Osteoblast (primary cell): ENCODE measurements at regions not wholly inside any gene's neighbourhood (a gene's known extent, or its start where the extent isn't known, plus 50 kb on each side); places are given as distances from the start of the nearest gene placed in this dataset.

Experiments used
- DNase-seq: peaks from one replicate; pipeline ENCODE4 v3.0.0; 2011; ENCODE audit warnings: low spot score, mixed read lengths; ENCODE audit not compliant: insufficient read length; ENCODE audit errors: missing footprints
- H2AFZ ChIP-seq: 2 replicates; pipeline ENCODE4 v1.6.0; 2011; ENCODE audit warnings: mild to moderate bottlenecking, low read length
- H3K27ac ChIP-seq: 2 replicates; pipeline ENCODE4 v1.5.1; 2011; ENCODE audit warnings: mild to moderate bottlenecking, low read depth, low read length, moderate library complexity
- H3K27me3 ChIP-seq: 2 replicates; pipeline ENCODE4 v1.6.0; 2012; ENCODE audit warnings: mild to moderate bottlenecking, control low read depth, inconsistent platforms, low read length, moderate library complexity; ENCODE audit not compliant: insufficient read depth
- H3K36me3 ChIP-seq: 2 replicates; pipeline ENCODE4 v1.5.1; 2011; ENCODE audit warnings: mild to moderate bottlenecking, low read length, control low read depth, moderate library complexity; ENCODE audit not compliant: insufficient read depth
- H3K4me1 ChIP-seq: 2 replicates; pipeline ENCODE4 v1.5.1; 2011; ENCODE audit warnings: mild to moderate bottlenecking, low read length, control low read depth, moderate library complexity; ENCODE audit not compliant: insufficient read depth
- H3K4me2 ChIP-seq: 2 replicates; pipeline ENCODE4 v1.6.0; 2011; ENCODE audit warnings: mild to moderate bottlenecking, low read length; ENCODE audit not compliant: insufficient read depth
- H3K4me3 ChIP-seq: fragments of 200-600 bp; sonication (generic); 3 replicates; pipeline ENCODE4 v1.5.1; 2012; ENCODE audit warnings: mild to moderate bottlenecking, low read length, inconsistent platforms; ENCODE audit not compliant: insufficient read depth
- H3K79me2 ChIP-seq: 2 replicates; pipeline ENCODE4 v1.6.0; 2012; ENCODE audit warnings: mild to moderate bottlenecking, low read length, control low read depth, inconsistent platforms; ENCODE audit not compliant: insufficient read depth
- H3K9me3 ChIP-seq: 2 replicates; pipeline ENCODE4 v1.5.1; 2011; ENCODE audit warnings: low read depth, low read length, control low read depth
- H4K20me1 ChIP-seq: 2 replicates; pipeline ENCODE4 v1.6.0; 2012; ENCODE audit warnings: mild to moderate bottlenecking, low read length, control low read depth; ENCODE audit not compliant: insufficient read depth
- TF ChIP-seq, protein P1 (sequence below): IDR thresholded peaks from 2 replicates; pipeline ENCODE4 v1.5.1; 2011; ENCODE audit warnings: mild to moderate bottlenecking, low read depth, low read length, moderate library complexity; ENCODE audit errors: extremely low read depth

DNA sequence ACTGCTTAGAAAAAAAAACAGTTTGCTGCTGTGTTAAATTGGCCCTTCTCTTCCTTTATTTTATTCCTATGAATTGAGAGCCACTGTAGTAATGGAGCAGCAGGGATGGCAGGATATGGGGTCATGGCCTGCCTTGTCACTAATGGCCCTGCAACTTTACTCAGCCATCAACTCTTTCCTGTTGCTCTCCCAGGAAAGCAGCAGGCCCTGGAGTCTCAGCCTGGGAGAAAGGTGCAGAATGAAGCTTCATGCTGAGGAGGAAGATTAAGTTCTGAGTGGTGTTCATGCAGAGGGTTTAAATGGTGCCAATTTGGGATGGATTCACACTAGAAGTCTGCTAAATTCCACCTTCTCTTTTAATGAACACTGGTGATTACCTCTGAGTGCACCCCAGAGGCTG lies 285.6 kb downstream of the GPAT3 start:
- H3K79me2 ChIP-seq, result no peaks in the 10 kb centered on the region

DNA sequence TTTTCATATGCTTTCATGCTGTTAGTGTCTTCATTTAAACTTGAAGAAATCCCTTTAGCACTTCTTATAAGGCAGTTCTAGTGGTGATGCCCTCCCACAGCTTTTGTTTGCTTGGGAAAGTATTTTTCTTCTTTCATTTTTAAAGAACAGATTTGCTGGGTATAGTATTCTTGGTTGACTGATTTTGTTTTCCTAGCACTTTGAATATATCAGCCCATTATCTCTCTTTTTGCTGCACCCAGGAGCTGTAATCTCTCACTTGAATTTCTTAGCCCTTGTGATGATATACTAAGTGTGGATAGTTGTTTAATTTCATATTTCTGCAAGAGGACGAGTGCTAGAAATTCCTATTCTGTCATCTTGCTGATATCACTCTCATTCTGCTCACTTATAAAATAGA lies 283.7 kb downstream of the GPAT3 start:
- Histone ChIP-seq H3K4me1 (no peaks in the 10 kb centered on the region), H2AFZ (no peak overlapping the region), H3K4me3 (no peak overlapping the region), H3K9me3 (no peaks in the 10 kb centered on the region), H3K27me3 (no peaks in the 10 kb centered on the region), H3K36me3 (no peaks in the 10 kb centered on the region), H4K20me1 (no peaks in the 10 kb centered on the region), H3K79me2 (no peaks in the 10 kb centered on the region), H3K4me2 (no peak overlapping the region), H3K27ac (no peak overlapping the region)
- DNase-seq, result no peak
- TF ChIP-seq, protein P1, sequence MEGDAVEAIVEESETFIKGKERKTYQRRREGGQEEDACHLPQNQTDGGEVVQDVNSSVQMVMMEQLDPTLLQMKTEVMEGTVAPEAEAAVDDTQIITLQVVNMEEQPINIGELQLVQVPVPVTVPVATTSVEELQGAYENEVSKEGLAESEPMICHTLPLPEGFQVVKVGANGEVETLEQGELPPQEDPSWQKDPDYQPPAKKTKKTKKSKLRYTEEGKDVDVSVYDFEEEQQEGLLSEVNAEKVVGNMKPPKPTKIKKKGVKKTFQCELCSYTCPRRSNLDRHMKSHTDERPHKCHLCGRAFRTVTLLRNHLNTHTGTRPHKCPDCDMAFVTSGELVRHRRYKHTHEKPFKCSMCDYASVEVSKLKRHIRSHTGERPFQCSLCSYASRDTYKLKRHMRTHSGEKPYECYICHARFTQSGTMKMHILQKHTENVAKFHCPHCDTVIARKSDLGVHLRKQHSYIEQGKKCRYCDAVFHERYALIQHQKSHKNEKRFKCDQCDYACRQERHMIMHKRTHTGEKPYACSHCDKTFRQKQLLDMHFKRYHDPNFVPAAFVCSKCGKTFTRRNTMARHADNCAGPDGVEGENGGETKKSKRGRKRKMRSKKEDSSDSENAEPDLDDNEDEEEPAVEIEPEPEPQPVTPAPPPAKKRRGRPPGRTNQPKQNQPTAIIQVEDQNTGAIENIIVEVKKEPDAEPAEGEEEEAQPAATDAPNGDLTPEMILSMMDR, result no peak

More for the DNA sequence above, 285.6 kb downstream of the GPAT3 start:
- no peaks in the 10 kb centered on the region for H3K36me3 ChIP-seq
- no peaks in the 10 kb centered on the region for H3K27me3 ChIP-seq
- no peak overlapping the region for H3K4me3 ChIP-seq
- H3K27ac ChIP-seq, result no peak overlapping the region
- no peaks in the 10 kb centered on the region for H4K20me1 ChIP-seq
- H3K4me1 ChIP-seq, result no peaks in the 10 kb centered on the region
- TF ChIP-seq, protein P1, result no peak
- H3K9me3 ChIP-seq, result no peaks in the 10 kb centered on the region
- no peak overlapping the region for H2AFZ ChIP-seq
- DNase-seq, result no peak
- H3K4me2 ChIP-seq, result no peak overlapping the region

DNA sequence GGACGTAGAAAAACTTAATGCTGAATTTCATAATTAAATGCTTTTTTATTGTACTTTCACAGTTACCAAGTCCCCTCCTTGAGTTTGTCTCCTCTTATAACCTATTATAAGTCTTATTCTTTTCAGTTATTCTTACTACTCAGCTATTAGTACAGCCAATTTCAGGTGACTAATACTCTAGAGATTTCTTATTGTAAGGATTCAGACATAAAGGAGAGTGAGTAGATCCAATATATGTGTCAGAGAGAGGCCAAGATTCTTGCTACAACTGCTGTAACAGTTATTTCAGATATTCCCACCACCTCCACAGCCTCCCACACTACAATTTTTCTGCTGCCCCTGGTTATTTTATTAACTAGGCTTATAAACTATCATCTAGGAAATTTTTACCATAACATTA lies 274.5 kb downstream of the GPAT3 start:
- no peaks in the 10 kb centered on the region for H3K9me3 ChIP-seq
- no peak for DNase-seq
- no peak overlapping the region for H3K4me3 ChIP-seq
- H3K4me1 ChIP-seq, result peaks cover 4% of the 10 kb centered on the region
- H4K20me1 ChIP-seq, result no peaks in the 10 kb centered on the region
- H2AFZ ChIP-seq, result no peak overlapping the region
- no peak overlapping the region for H3K27ac ChIP-seq
- H3K36me3 ChIP-seq, result no peaks in the 10 kb centered on the region
- no peak overlapping the region for H3K4me2 ChIP-seq
- TF ChIP-seq, protein P1, result no peak
- H3K27me3 ChIP-seq, result no peaks in the 10 kb centered on the region
- H3K79me2 ChIP-seq, result no peaks in the 10 kb centered on the region

DNA sequence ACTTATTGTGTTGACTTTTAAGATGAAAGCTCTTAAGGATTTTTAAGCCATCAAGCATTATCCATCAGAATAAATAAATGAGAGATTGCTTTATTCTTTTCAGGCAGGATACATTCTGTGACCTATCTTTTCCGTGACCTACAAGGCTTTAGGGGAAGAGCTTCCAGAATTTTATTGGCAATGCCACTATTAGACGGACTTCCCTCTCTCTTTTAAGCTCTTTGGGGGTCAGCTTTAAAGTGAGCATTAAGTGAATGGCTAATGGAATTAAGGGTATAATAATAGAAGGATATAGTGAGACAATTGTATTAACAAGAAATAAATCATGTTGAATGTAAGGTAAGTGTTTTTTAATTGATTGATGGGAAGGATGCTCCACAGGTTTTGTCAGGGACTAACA lies 273.7 kb downstream of the GPAT3 start:
- no peaks in the 10 kb centered on the region for H4K20me1 ChIP-seq
- H3K27ac ChIP-seq, result no peak overlapping the region
- DNase-seq, result no peak
- H2AFZ ChIP-seq, result no peak overlapping the region
- H3K4me2 ChIP-seq, result no peak overlapping the region
- H3K4me1 ChIP-seq, result peaks cover 4% of the 10 kb centered on the region
- H3K36me3 ChIP-seq, result no peaks in the 10 kb centered on the region
- H3K4me3 ChIP-seq, result no peak overlapping the region
- TF ChIP-seq, protein P1, result no peak
- H3K27me3 ChIP-seq, result no peaks in the 10 kb centered on the region
- no peaks in the 10 kb centered on the region for H3K79me2 ChIP-seq
- H3K9me3 ChIP-seq, result no peaks in the 10 kb centered on the region
